SK-N-SH treated with all-trans-retinoic acid at 6 μM for 48 hours (cell line): ENCODE measurements at regions not wholly inside any gene's neighbourhood (a gene's known extent, or its start where the extent isn't known, plus 50 kb on each side); places are given as distances from the start of the nearest gene placed in this dataset.
"Not testable (repeated sequence)": the region's sequence is repeated elsewhere in the genome, so short reads cannot be mapped to it uniquely, and the experiment has no call there.

Source experiments
- ATAC-seq: fragments of 200-7000 bp; cut with Tn5 transposase; 3 replicates; pipeline ENCODE4 v1.9.1; 2020; ENCODE audit warnings: mild to moderate bottlenecking, moderate library complexity
- BACH2 ChIP-seq: fragments of 250-450 bp; sonication (Bioruptor Pico); IDR thresholded peaks from 2 replicates; pipeline ENCODE4 v1.9.0; 2021; ENCODE audit warnings: mild to moderate bottlenecking, borderline replicate concordance
- CREB5 ChIP-seq: fragments of 250-450 bp; sonication (Bioruptor Pico); IDR thresholded peaks from 2 replicates; pipeline ENCODE4 v1.5.1; 2020; ENCODE audit warnings: low read depth, mild to moderate bottlenecking, moderate library complexity
- CSDC2 ChIP-seq: fragments of 250-450 bp; sonication (Bioruptor Pico); IDR thresholded peaks from 2 replicates; pipeline ENCODE4 v1.5.0; 2020; ENCODE audit warnings: mild to moderate bottlenecking, moderate library complexity
- CSRNP3 ChIP-seq: fragments of 250-450 bp; sonication (Bioruptor Pico); IDR thresholded peaks from 2 replicates; pipeline ENCODE4 v1.5.1; 2021; ENCODE audit warnings: mild to moderate bottlenecking, moderate library complexity
- ESRRG ChIP-seq: fragments of 250-450 bp; sonication (Bioruptor Pico); IDR thresholded peaks from 2 replicates; pipeline ENCODE4 v1.6.1; 2021; ENCODE audit warnings: mild to moderate bottlenecking
- GLIS3 ChIP-seq: fragments of 250-450 bp; sonication (Bioruptor Pico); IDR thresholded peaks from 2 replicates; pipeline ENCODE4 v1.5.0; 2020; ENCODE audit warnings: mild to moderate bottlenecking, moderate library complexity
- ISL1 ChIP-seq: fragments of 250-450 bp; sonication (Bioruptor Pico); IDR thresholded peaks from 2 replicates; pipeline ENCODE4 v2.1.2; 2022; ENCODE audit warnings: mild to moderate bottlenecking, moderate library complexity
- OSR1 ChIP-seq: fragments of 250-450 bp; sonication (Bioruptor Pico); IDR thresholded peaks from 2 replicates; pipeline ENCODE4 v1.8.0; 2022; ENCODE audit warnings: moderate library complexity, mild to moderate bottlenecking, inconsistent platforms
- PATZ1 ChIP-seq: fragments of 250-450 bp; sonication (Bioruptor Pico); IDR thresholded peaks from 2 replicates; pipeline ENCODE4 v1.8.0; 2020; ENCODE audit warnings: mild to moderate bottlenecking, moderate library complexity, borderline replicate concordance
- POU6F1 ChIP-seq: fragments of 250-450 bp; sonication (Bioruptor Pico); IDR thresholded peaks from 2 replicates; pipeline ENCODE4 v1.8.0; 2021; ENCODE audit warnings: low read depth, mild to moderate bottlenecking, moderate library complexity, borderline replicate concordance
- PPARA ChIP-seq: fragments of 250-450 bp; sonication (Bioruptor Pico); IDR thresholded peaks from 2 replicates; pipeline ENCODE4 v1.5.0; 2020; ENCODE audit warnings: mild to moderate bottlenecking, borderline replicate concordance
- RARB ChIP-seq: fragments of 250-450 bp; sonication (Bioruptor Pico); IDR thresholded peaks from 2 replicates; pipeline ENCODE4 v1.8.0; 2021; ENCODE audit warnings: mild to moderate bottlenecking, moderate library complexity
- SNAI2 ChIP-seq: fragments of 250-450 bp; sonication (Bioruptor Pico); IDR thresholded peaks from 2 replicates; pipeline ENCODE4 v1.5.0; 2020; ENCODE audit warnings: mild to moderate bottlenecking, moderate library complexity
- TCF4 ChIP-seq: fragments of 250-450 bp; sonication (Bioruptor Pico); IDR thresholded peaks from 2 replicates; pipeline ENCODE4 v1.8.0; 2021; ENCODE audit warnings: mild to moderate bottlenecking, moderate library complexity, borderline replicate concordance
- TSHZ2 ChIP-seq: fragments of 250-450 bp; sonication (Bioruptor Pico); IDR thresholded peaks from 2 replicates; pipeline ENCODE4 v1.5.0; 2020; ENCODE audit warnings: mild to moderate bottlenecking, moderate library complexity
- ZC3H10 ChIP-seq: fragments of 250-450 bp; sonication (Bioruptor Pico); IDR thresholded peaks from 2 replicates; pipeline ENCODE4 v1.5.1; 2021; ENCODE audit warnings: mild to moderate bottlenecking, moderate library complexity
- ZFP3 ChIP-seq: fragments of 250-450 bp; sonication (Bioruptor Pico); IDR thresholded peaks from 2 replicates; pipeline ENCODE4 v1.5.0; 2020; ENCODE audit warnings: mild to moderate bottlenecking, moderate library complexity
- ZFP30 ChIP-seq: fragments of 450-650 bp; formaldehyde crosslinking; IDR thresholded peaks from 2 replicates; pipeline ENCODE4 v1.5.0; 2022; ENCODE audit warnings: mild to moderate bottlenecking, moderate library complexity
- ZNF565 ChIP-seq: fragments of 450-650 bp; formaldehyde crosslinking; conservative IDR thresholded peaks from 2 replicates; pipeline ENCODE4 v1.5.0; 2020; ENCODE audit warnings: low read depth, mild to moderate bottlenecking, moderate library complexity
- ZNF70 ChIP-seq: fragments of 450-650 bp; formaldehyde crosslinking; IDR thresholded peaks from 2 replicates; pipeline ENCODE4 v1.5.0; 2020; ENCODE audit warnings: mild to moderate bottlenecking, moderate library complexity
- ZNF8 ChIP-seq: fragments of 450-650 bp; formaldehyde crosslinking; IDR thresholded peaks from 2 replicates; pipeline ENCODE4 v1.5.0; 2020; ENCODE audit warnings: mild to moderate bottlenecking, moderate library complexity

- TF ChIP-seq ZNF8 (CRISPR knock-in tag): no peak
- no peak for TF ChIP-seq ZFP3 (CRISPR knock-in tag)
- TF ChIP-seq ISL1: no peak
- TF ChIP-seq GLIS3: no peak
- TF ChIP-seq, all 23 proteins: peak for 0
- no peak for ATAC-seq
Measured at GRCh38 chr6:141922898-141923297, 209.8 kb upstream of the GJE1 start.

GRCh38 chr6:141916682-141917505 is 215.8 kb upstream of the GJE1 start:
- not testable (repeated sequence) for ATAC-seq

- ATAC-seq: no peak
- no peak for TF ChIP-seq POU6F1 (CRISPR knock-in tag)
- TF ChIP-seq RARB: no peak
Measured at GRCh38 chr6:141914646-141915045, 218.1 kb upstream of the GJE1 start.

GRCh38 chr6:141906569-141907080 is 226.1 kb upstream of the GJE1 start:
- no peak for TF ChIP-seq ZNF565
- no peak for TF ChIP-seq GLIS3
- TF ChIP-seq ZFP3 (CRISPR knock-in tag): no peak
- TF ChIP-seq ZNF70: no peak
- no peak for TF ChIP-seq ZC3H10 (CRISPR knock-in tag)
- no peak for TF ChIP-seq OSR1 (CRISPR knock-in tag)
- no peak for TF ChIP-seq PPARA
- TF ChIP-seq ISL1: no peak
- TF ChIP-seq, all 23 proteins: peak for 0
- ATAC-seq: no peak

GRCh38 chr6:141890661-141891060 is 242.1 kb upstream of the GJE1 start:
- TF ChIP-seq OSR1 (CRISPR knock-in tag): no peak
- no peak for TF ChIP-seq ZC3H10 (CRISPR knock-in tag)
- TF ChIP-seq ESRRG: no peak
- no peak for TF ChIP-seq ZNF70
- TF ChIP-seq CSDC2 (CRISPR knock-in tag): no peak
- no peak for TF ChIP-seq SNAI2 (CRISPR knock-in tag)
- no peak for TF ChIP-seq TCF4 (CRISPR knock-in tag)
- TF ChIP-seq ZNF8 (CRISPR knock-in tag): no peak
- no peak for TF ChIP-seq RARB
- TF ChIP-seq ZFP30 (CRISPR knock-in tag): no peak
- TF ChIP-seq CSRNP3: no peak
- TF ChIP-seq BACH2 (CRISPR knock-in tag): no peak
- no peak for TF ChIP-seq PPARA
- TF ChIP-seq GLIS3: no peak
- TF ChIP-seq PATZ1 (CRISPR knock-in tag): no peak
- TF ChIP-seq TSHZ2 (CRISPR knock-in tag): no peak
- no peak for TF ChIP-seq CREB5
- TF ChIP-seq ISL1: no peak
- no peak for TF ChIP-seq ZFP3 (CRISPR knock-in tag)
- ATAC-seq: no peak
